GM23338 (cell line): ENCODE measurements at regions not wholly inside any gene's neighbourhood (a gene's known extent, or its start where the extent isn't known, plus 50 kb on each side); places are given as distances from the start of the nearest gene placed in this dataset.

Experiments
- ATAC-seq: fragments of 200-7000 bp; cut with Tn5 transposase; 3 replicates; pipeline ENCODE4 v1.9.1; 2020
- DNase-seq: peaks from one replicate; pipeline ENCODE4 v3.0.0-alpha.2; 2015; ENCODE audit warnings: low spot score
- H2AFZ ChIP-seq: fragments of 200-600 bp; sonication (generic); 2 replicates; pipeline ENCODE4 v1.8.0; 2016; ENCODE audit warnings: antibody characterized with exemption, mild to moderate bottlenecking, moderate library complexity
- H3F3A ChIP-seq: fragments of 200-600 bp; sonication (generic); replicated peaks from 2 replicates; pipeline ENCODE4 v1.8.0; 2017; ENCODE audit warnings: antibody characterized with exemption, mixed run types, low read depth
- H3K27ac ChIP-seq: fragments of 200-600 bp; sonication (generic); 2 replicates; pipeline ENCODE4 v1.6.1; 2016; ENCODE audit warnings: low read depth
- H3K27me3 ChIP-seq: fragments of 200-600 bp; sonication (generic); 2 replicates; pipeline ENCODE4 v1.8.0; 2016; ENCODE audit warnings: mild to moderate bottlenecking, mixed run types, moderate library complexity; ENCODE audit not compliant: insufficient read depth
- H3K36me3 ChIP-seq: fragments of 200-600 bp; sonication (generic); 2 replicates; pipeline ENCODE4 v1.8.0; 2016; ENCODE audit warnings: mild to moderate bottlenecking; ENCODE audit not compliant: insufficient read depth
- H3K4me1 ChIP-seq: fragments of 200-600 bp; sonication (generic); 2 replicates; pipeline ENCODE4 v1.8.0; 2016; ENCODE audit warnings: mild to moderate bottlenecking, moderate library complexity; ENCODE audit not compliant: insufficient read depth
- H3K4me2 ChIP-seq: fragments of 200-600 bp; sonication (generic); 2 replicates; pipeline ENCODE4 v1.7.1; 2017; ENCODE audit warnings: mixed run types
- H3K4me3 ChIP-seq: fragments of 200-600 bp; sonication (generic); 2 replicates; pipeline ENCODE4 v1.6.1; 2016; ENCODE audit warnings: mixed run types
- H3K79me2 ChIP-seq: fragments of 200-600 bp; sonication (generic); replicated peaks from 2 replicates; pipeline ENCODE4 v1.8.0; 2017; ENCODE audit warnings: mild to moderate bottlenecking; ENCODE audit not compliant: insufficient read depth
- H3K9me2 ChIP-seq: fragments of 200-600 bp; sonication (generic); 2 replicates; pipeline ENCODE4 v1.8.0; 2017; ENCODE audit not compliant: insufficient read depth
- H4K20me1 ChIP-seq: fragments of 200-600 bp; sonication (generic); replicated peaks from 2 replicates; pipeline ENCODE4 v1.8.0; 2017; ENCODE audit warnings: mild to moderate bottlenecking; ENCODE audit not compliant: insufficient read depth
- H3K27ac Mint-ChIP-seq: 2 replicates; pipeline ENCODE4 v1.8.0; 2020; ENCODE audit warnings: inconsistent platforms, mild to moderate bottlenecking, moderate library complexity, mixed read lengths
- H3K27me3 Mint-ChIP-seq: 3 replicates; pipeline ENCODE4 v1.8.0; 2022; ENCODE audit warnings: low read depth, mild to moderate bottlenecking, moderate library complexity, mixed read lengths, inconsistent platforms; ENCODE audit not compliant: insufficient read depth, poor library complexity
- H3K36me3 Mint-ChIP-seq: 3 replicates; pipeline ENCODE4 v1.8.0; 2021; ENCODE audit warnings: low read depth, mild to moderate bottlenecking, inconsistent platforms, moderate library complexity, mixed read lengths
- H3K4me1 Mint-ChIP-seq: 3 replicates; pipeline ENCODE4 v1.8.0; 2020; ENCODE audit warnings: mild to moderate bottlenecking, inconsistent platforms, mixed read lengths
- H3K4me3 Mint-ChIP-seq: 3 replicates; pipeline ENCODE4 v1.8.0; 2021; ENCODE audit warnings: moderate library complexity, mild to moderate bottlenecking, inconsistent platforms, mixed read lengths
- H3K9me3 Mint-ChIP-seq: 3 replicates; pipeline ENCODE4 v1.8.0; 2020; ENCODE audit warnings: moderate library complexity, mild to moderate bottlenecking, inconsistent platforms, mixed read lengths
- CREB1 ChIP-seq: fragments of 250-450 bp; sonication (Bioruptor Pico); IDR thresholded peaks from 2 replicates; pipeline ENCODE4 v1.5.0; 2020; ENCODE audit warnings: low read depth, mild to moderate bottlenecking, moderate library complexity
- ETS1 ChIP-seq: IDR thresholded peaks from 2 replicates; pipeline ENCODE4 v1.6.1; 2016; ENCODE audit warnings: antibody characterized with exemption
- EZH2 ChIP-seq: fragments of 200-600 bp; sonication (generic); IDR thresholded peaks from one replicate; pipeline ENCODE4 v1.8.0; 2017; ENCODE audit warnings: antibody characterized with exemption, mild to moderate bottlenecking, low read depth; ENCODE audit not compliant: unreplicated experiment
- EZH2phosphoT487 ChIP-seq: fragments of 200-600 bp; sonication (generic); IDR thresholded peaks from one replicate; pipeline ENCODE4 v1.8.1; 2018; ENCODE audit warnings: antibody characterized with exemption; ENCODE audit not compliant: unreplicated experiment
- JUNB ChIP-seq: IDR thresholded peaks from one replicate; pipeline ENCODE4 v1.6.1; 2016; ENCODE audit warnings: antibody characterized with exemption; ENCODE audit not compliant: unreplicated experiment
- NANOG ChIP-seq: IDR thresholded peaks from 2 replicates; pipeline ENCODE4 v1.6.1; 2016; ENCODE audit warnings: antibody characterized with exemption, borderline replicate concordance
- POLR2AphosphoS5 ChIP-seq: IDR thresholded peaks from 2 replicates; pipeline ENCODE4 v1.6.1; 2016; ENCODE audit warnings: antibody characterized with exemption, low read depth
- REST ChIP-seq: IDR thresholded peaks from one replicate; pipeline ENCODE4 v1.6.1; 2018; ENCODE audit warnings: antibody characterized with exemption; ENCODE audit not compliant: unreplicated experiment
- STAT1 ChIP-seq: IDR thresholded peaks from one replicate; pipeline ENCODE4 v1.6.1; 2016; ENCODE audit warnings: antibody characterized with exemption; ENCODE audit not compliant: unreplicated experiment
- ZNF114 ChIP-seq: fragments of 250-450 bp; sonication (Bioruptor Pico); IDR thresholded peaks from 2 replicates; pipeline ENCODE4 v1.5.0; 2020; ENCODE audit warnings: mild to moderate bottlenecking, moderate library complexity
- ZNF331 ChIP-seq: fragments of 250-450 bp; sonication (Bioruptor Pico); IDR thresholded peaks from 2 replicates; pipeline ENCODE4 v1.5.0; 2020; ENCODE audit warnings: low read depth, mild to moderate bottlenecking, moderate library complexity
- ZNF462 ChIP-seq: fragments of 250-450 bp; sonication (Bioruptor Pico); IDR thresholded peaks from 2 replicates; pipeline ENCODE4 v1.5.0; 2020; ENCODE audit warnings: mild to moderate bottlenecking, moderate library complexity
- TF ChIP-seq, protein P1 (sequence below), 2 experiments: fragments of 200-600 bp in 1 of 2; sonication (generic) in 1 of 2; conservative IDR thresholded peaks; 2 replicates each; pipeline versions ENCODE4 v1.5.1 to v1.6.1; 2016 to 2017; ENCODE audit warnings: antibody characterized with exemption in 2 of 2, low read depth in 2 of 2, mild to moderate bottlenecking in 2 of 2, moderate library complexity in 1 of 2

DNA sequence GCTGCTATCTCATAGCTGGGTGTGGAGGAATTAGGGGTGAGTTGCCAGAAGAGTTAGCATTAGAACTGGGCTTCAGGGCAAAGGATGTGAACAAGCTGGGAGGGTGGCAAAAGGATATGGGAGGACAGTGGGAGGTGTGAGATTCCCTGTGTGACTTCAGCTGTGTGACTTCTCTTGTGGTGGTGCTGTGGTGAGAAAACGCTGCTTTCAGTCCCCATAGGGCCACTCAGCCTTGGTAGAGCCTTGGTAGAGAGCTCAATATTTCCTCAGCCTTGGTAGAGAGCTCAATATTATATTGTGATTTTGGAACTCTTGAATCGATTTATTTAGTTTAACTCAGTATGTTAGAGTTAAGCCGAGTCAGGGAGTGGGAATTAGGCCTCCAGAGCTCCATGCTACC, 499.7 kb downstream of the EDEM1 start:
- H3K4me1 Mint-ChIP-seq: no peaks in the 10 kb centered on the region
- peaks cover 87% of the 10 kb centered on the region for H3K9me3 Mint-ChIP-seq
- Histone ChIP-seq H2AFZ (no peak overlapping the region), H3K27ac (no peak overlapping the region), H3K4me2 (no peak overlapping the region), H3K9me2 (no peaks in the 10 kb centered on the region), H3K27me3 (no peaks in the 10 kb centered on the region), H3K79me2 (no peaks in the 10 kb centered on the region), H4K20me1 (no peaks in the 10 kb centered on the region), H3K4me3 (no peak overlapping the region), H3F3A (no peaks in the 10 kb centered on the region), H3K4me1 (no peaks in the 10 kb centered on the region), H3K36me3 (peaks cover 6% of the 10 kb centered on the region; the same call in 1 of the 2 replicates)
- peaks cover 2% of the 10 kb centered on the region for H3K27me3 Mint-ChIP-seq
- H3K27ac Mint-ChIP-seq: no peak overlapping the region
- TF ChIP-seq JUNB (no peak), ZNF331 (no peak), POLR2AphosphoS5 (no peak), ETS1 (no peak), ZNF462 (CRISPR knock-in tag) (no peak), ZNF114 (CRISPR knock-in tag) (no peak), EZH2phosphoT487 (no peak), CREB1 (CRISPR knock-in tag) (no peak), REST (no peak), NANOG (no peak), STAT1 (no peak), EZH2 (no peak)
- TF ChIP-seq, protein P1, sequence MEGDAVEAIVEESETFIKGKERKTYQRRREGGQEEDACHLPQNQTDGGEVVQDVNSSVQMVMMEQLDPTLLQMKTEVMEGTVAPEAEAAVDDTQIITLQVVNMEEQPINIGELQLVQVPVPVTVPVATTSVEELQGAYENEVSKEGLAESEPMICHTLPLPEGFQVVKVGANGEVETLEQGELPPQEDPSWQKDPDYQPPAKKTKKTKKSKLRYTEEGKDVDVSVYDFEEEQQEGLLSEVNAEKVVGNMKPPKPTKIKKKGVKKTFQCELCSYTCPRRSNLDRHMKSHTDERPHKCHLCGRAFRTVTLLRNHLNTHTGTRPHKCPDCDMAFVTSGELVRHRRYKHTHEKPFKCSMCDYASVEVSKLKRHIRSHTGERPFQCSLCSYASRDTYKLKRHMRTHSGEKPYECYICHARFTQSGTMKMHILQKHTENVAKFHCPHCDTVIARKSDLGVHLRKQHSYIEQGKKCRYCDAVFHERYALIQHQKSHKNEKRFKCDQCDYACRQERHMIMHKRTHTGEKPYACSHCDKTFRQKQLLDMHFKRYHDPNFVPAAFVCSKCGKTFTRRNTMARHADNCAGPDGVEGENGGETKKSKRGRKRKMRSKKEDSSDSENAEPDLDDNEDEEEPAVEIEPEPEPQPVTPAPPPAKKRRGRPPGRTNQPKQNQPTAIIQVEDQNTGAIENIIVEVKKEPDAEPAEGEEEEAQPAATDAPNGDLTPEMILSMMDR (conservative IDR thresholded peaks at IDR 0.05; ENCODE audit: low read depth in 2 of 2): no peak
- H3K4me3 Mint-ChIP-seq: no peak overlapping the region
- DNase-seq (no peak), ATAC-seq (no peak)
- peaks cover 9% of the 10 kb centered on the region for H3K36me3 Mint-ChIP-seq
